Keratinocyte (primary cell): ENCODE measurements at regions not wholly inside any gene's neighbourhood (a gene's known extent, or its start where the extent isn't known, plus 50 kb on each side); places are given as distances from the start of the nearest gene placed in this dataset.
"Not testable (repeated sequence)": the region's sequence is repeated elsewhere in the genome, so short reads cannot be mapped to it uniquely, and the experiment has no call there.

Experiments
- CTCF ChIP-seq, 3 experiments: IDR thresholded peaks in 1 of 3; conservative IDR thresholded peaks in 1 of 3; optimal IDR thresholded peaks in 1 of 3; 2 replicates in 2 of 3; 3 replicates in 1 of 3; pipeline versions ENCODE3 to v1.5.1; 2011; ENCODE audit warnings: low read length in 3 of 3, mild to moderate bottlenecking in 3 of 3, moderate library complexity in 2 of 3, control low read depth in 1 of 3, inconsistent platforms in 1 of 3; ENCODE audit not compliant: insufficient read depth in 2 of 3; ENCODE audit errors: extremely low read depth in 1 of 3
- EZH2 ChIP-seq: IDR thresholded peaks from one replicate; pipeline ENCODE4 v1.6.1; 2012; ENCODE audit warnings: inconsistent platforms, mild to moderate bottlenecking, low read length, moderate library complexity

DNA sequence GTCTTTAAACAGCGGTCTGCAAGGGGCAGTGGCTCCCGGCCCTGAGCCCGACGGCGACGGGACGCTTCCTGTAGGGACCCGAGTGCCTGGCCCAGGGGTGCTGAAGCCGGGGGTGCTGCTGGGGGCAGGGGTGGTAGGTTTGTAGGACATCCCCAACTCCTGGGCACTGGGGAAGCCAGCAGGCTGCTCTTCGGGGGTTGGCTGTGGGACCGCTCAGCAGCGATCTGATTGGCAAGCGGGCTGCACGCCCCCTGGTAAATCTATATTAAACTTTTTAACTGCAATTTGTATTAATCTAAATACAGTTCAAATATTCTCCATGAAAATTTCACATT lies 1510.0 kb downstream of the FOXD4L5 start:
- TF ChIP-seq CTCF (optimal IDR thresholded peaks at IDR 0.05 in 1 of 3, IDR thresholded peaks at IDR 0.05 in 1 of 3, conservative IDR thresholded peaks at IDR 0.05 in 1 of 3; ENCODE audit: extremely low read depth in 1 of 3, insufficient read depth in 2 of 3, low read length in 3 of 3); EZH2: not testable (repeated sequence)
